ENCODE measurements at regions not wholly inside any gene's neighbourhood (a gene's known extent, or its start where the extent isn't known, plus 50 kb on each side); places are given as distances from the start of the nearest gene placed in this dataset.
"Not testable (repeated sequence)": the region's sequence is repeated elsewhere in the genome, so short reads cannot be mapped to it uniquely, and the experiment has no call there.

DNA sequence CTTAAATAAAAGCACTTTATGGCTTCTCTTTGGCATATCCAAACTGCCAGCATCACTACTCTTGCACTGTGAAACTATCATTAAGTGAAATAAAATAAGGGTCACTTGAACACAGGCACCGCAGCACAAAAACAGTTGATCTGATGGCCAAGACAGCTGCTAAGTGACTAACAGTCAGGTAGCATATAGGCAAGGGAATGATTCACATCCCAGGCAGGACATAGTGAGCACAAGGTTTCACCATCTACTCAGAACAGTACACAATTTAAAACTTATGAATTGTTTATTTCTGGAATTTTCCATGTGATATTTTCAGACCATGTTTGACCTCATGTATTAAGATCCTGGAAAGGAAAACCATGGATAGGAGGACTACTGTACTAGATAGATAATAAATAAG is 214.2 kb downstream of the MREG start:
- DNase-seq (ENCODE audit: extremely low read depth, low read depth) = no peak

GRCh38 chr2:215797676-215798075 is 215.7 kb downstream of the MREG start:
- DNase-seq (ENCODE audit: extremely low read depth, low read depth) = no peak

DNA sequence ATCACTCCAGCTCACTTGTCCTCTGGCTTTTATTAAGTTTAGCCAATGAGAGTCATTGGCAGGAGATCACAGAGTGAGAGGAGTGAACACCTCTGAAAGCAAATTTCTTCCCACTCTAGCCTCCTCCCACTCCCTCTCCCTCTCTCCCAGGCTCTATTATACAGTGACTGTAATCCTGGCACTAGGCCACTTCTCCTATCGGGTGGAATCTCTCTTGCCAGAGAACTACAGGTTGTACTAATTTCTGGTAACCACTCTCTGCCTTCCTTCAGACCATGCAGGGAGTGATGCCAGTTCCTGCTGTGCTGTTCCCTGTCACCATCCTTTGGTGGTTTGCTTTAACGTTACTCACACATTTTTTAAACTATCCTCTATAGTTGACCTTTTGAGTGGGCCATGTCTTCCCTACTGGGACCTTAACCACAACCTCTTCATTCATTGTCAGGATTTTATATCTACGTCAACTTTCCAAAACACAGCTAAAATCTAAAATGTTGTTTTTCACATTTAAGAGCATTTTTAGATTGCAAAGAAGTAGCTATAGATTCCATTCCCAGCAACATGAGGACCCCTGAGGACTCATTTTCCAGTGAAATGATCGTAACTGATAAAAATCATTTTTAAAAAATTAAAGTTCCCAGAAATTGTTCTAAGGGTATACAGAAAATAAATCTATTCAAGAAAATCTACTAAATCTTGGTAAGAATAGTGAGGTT is 217.1 kb downstream of the MREG start:
- no peak for DNase-seq (ENCODE audit: extremely low read depth, low read depth)

- DNase-seq (ENCODE audit: extremely low read depth, low read depth) = no peak
These were observed 218.4 kb downstream of the MREG start for GRCh38 chr2:215794829-215795546.

DNA sequence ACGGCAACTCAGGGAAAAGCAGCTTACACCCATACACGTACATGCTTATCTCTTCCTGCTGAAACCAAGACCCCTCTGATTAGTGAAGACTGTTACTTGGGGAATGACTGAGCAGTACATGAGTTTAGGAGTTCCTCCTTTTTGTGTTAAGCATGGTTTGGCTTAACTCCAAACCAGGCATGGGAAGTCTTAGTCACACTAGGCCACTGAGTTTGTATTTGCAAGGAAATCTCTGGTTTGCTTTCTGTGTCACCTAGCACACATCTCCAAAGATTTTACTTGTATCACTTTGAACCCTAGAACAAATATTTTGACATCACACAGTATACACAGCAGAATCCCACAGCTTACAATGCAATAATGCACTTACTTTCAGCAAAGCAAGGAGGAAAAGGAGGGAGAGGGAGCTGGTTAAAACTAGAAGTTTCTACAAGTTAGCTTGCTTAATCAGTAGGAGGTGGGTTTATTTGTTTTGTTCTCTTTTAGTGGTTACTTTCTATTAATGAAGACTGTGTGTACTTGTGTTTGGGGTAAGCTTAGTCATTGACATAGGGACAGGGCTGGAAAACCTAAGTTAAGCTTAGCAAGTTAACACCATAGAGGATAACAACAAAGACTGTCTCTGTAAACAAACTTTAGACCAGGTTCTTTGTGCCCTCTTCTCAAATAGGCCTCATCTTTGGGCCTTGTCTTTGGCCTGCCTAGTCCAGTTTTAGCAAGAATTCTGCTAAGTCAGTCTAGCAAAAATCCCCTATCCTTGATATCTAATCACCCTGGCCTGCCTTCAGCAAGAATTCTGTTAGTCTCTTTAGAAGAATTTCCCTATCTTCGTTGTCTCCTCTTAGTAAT is 219.4 kb downstream of the MREG start:
- no peak for DNase-seq (ENCODE audit: extremely low read depth, low read depth)

DNA sequence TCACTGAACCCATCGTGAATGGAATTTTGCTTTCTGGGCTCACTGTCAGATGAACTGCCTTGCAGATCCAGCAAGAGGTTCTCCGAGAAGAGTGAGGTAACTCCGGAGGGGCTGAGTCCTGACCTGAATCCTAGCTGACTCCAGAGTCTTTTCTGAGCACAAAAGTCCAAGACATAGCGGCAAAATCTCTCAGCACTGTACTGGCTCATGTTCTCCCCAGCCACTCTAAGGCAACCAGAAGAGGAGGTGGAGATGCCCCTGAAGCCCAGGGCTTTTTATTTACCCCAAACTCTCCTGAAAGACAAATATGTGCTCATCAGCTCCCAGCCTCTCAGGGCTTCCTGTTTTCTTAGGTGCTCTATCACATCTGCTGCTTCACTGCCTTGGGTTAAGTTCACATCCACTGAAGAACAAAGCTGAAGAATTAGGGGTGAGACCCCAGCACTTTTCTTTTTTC is 221.8 kb downstream of the MREG start:
- no peak for DNase-seq (ENCODE audit: extremely low read depth, low read depth)

DNA sequence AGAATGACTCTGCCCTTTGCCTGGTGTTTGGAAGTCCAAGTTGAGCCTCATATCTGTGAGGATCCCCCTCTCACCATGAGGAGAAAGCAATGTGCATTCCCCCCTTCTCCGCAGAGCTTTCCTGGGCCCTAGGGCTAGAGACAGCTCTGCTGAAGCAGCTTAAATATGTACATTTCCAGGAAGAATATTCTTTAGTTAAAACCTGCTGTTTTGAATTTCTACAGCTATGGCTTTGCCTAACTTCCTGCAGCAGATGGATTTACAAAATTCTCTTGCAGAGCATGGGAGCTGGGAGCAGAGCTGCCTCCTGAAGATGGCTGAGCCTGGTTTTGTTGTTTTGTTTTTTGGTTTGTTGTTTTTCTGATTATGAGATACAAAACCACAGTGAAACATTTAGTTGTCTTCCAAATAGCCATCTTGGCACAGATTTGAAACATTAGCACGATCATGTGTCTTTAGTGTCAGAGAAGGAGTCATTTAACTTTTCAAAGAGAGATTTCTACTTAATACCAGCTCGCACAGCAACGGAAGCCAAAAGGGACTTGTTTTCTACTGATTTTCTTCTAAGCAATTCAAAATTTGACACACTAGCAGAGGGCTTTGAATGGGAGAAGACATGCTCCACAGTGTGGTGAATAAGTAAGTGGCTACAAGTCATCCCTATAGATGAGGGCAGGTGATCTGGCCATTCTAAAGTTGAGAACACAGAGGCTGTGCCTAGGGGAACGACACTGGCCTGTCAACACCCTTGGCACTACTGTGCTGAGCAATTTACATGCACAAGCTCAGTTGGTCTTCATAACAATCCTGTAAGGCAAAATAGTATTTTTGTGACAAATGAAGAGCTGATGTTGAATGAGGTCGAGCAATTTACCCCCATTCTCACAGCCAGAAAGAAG is 222.6 kb downstream of the MREG start:
- no peak for DNase-seq (ENCODE audit: extremely low read depth, low read depth)

- no peak for DNase-seq (ENCODE audit: extremely low read depth, low read depth)
These were observed 225.7 kb downstream of the MREG start for GRCh38 chr2:215787565-215788178.

DNA sequence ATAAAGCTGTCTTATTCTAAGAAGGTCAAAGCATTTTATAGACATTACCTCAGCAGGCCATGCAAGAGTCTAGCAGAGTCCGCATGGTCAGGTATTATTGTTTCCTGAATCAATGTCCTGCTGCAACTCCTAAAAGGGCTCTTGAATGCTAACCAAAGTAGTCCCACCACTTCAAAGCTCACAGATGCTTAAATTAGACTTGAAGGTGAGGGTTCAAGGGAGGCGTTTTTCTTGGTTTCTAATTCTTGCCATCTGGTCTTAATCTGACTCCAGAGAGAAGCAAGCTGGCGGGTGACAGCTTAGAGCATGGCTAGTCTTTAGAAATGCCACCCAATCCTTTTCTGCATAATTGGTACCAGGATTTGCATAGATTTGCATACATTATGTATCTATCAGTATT is 226.3 kb downstream of the MREG start:
- DNase-seq (ENCODE audit: extremely low read depth, low read depth) = no peak

GRCh38 chr2:215784371-215784783 is 229.0 kb downstream of the MREG start:
- no peak for DNase-seq (ENCODE audit: extremely low read depth, low read depth)

DNA sequence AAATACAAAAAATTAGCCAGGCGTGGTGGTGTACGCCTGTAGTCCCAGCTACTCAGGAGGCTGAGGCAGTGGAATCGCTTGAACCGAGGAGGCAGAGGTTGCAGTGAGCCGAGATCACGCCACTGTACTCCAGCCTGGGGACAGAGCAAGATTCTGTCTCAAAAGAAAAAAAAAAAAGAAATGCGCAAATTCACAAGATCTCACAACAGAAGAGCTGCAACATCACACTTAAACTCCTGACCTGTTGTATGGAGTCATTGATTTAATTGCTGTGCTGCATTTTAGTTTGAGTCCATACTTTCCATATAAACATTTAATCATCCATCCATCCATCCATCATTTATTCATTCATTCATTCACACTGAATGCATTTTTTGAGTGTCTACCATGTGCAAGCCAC is 229.7 kb downstream of the MREG start:
- not testable (repeated sequence) for DNase-seq (ENCODE audit: extremely low read depth, low read depth)

GRCh38 chr2:215782965-215783364 is 230.4 kb downstream of the MREG start:
- DNase-seq (ENCODE audit: extremely low read depth, low read depth) = no peak

- no peak for DNase-seq (ENCODE audit: extremely low read depth, low read depth)
These were observed 231.1 kb downstream of the MREG start for GRCh38 chr2:215782295-215782694.

- no peak for DNase-seq (ENCODE audit: extremely low read depth, low read depth)
These were observed 232.3 kb downstream of the MREG start for GRCh38 chr2:215780907-215781685.

- no peak for DNase-seq (ENCODE audit: extremely low read depth, low read depth)
These were observed 233.0 kb downstream of the MREG start for GRCh38 chr2:215780313-215780712.

GRCh38 chr2:215779912-215780311 is 233.4 kb downstream of the MREG start:
- DNase-seq (ENCODE audit: extremely low read depth, low read depth) = no peak

GRCh38 chr2:215777465-215778044 is 235.8 kb downstream of the MREG start:
- no peak for DNase-seq (ENCODE audit: extremely low read depth, low read depth)

DNA sequence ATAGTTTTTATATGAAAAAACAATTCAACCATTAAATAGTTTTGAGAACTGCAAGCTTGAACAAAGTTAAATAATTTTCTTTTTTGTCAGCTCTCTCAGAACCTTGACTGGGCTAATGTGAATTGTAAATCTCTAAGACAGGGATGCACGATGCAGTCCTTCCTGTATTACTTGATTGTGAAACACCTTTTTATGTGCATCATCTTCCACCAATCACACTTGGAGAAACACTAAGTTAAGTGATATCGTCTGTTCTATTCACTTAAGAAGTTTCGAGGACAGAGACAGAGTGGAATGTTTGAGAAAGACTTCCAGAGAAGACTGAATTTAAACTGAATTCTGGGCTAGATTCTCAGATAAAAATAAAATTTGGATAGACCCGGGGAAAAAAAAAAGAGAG is 238.2 kb downstream of the MREG start:
- no peak for DNase-seq (ENCODE audit: extremely low read depth, low read depth)

- DNase-seq (ENCODE audit: extremely low read depth, low read depth) = no peak
These were observed 239.6 kb downstream of the MREG start for GRCh38 chr2:215773728-215774127.
